Endothelial cell of umbilical vein (primary cell): ENCODE measurements at regions not wholly inside any gene's neighbourhood (a gene's known extent, or its start where the extent isn't known, plus 50 kb on each side); places are given as distances from the start of the nearest gene placed in this dataset.

Experiments used
- BruUV-seq: library from RNA; stranded (reverse); fragments of 400-500 nt; replicated peaks from 2 replicates; lab custom pipeline; 2021; lab: Mats Ljungman, UMichigan
- CTCF ChIA-PET: fragments of 300-600, 350-600 bp; sonication (Branson Sonifier 250); formaldehyde crosslinking; loops from one replicate; lab custom pipeline; 2021; ENCODE audit warnings: antibody characterized with exemption, inconsistent platforms; lab: Charles Lee
- POLR2A ChIA-PET: fragments of 300-600, 350-600 bp; sonication (Branson Sonifier 250); formaldehyde crosslinking; loops from one replicate; lab custom pipeline; 2021; ENCODE audit warnings: antibody characterized with exemption, inconsistent platforms; lab: Charles Lee
- DNase-seq: peaks from one replicate; pipeline ENCODE4 v3.0.0-alpha.2; 2011; ENCODE audit warnings: low read depth, low spot score
- FAIRE-seq: peaks from 2 replicates; lab custom pipeline; 2011; peaks lifted over from hg19 to GRCh38; lab: Jason Lieb, UNC
- H2AFZ ChIP-seq: 2 replicates; pipeline ENCODE4 v1.6.0; 2012; ENCODE audit warnings: low read depth, low read length, control low read depth, inconsistent platforms
- H3K27ac ChIP-seq: 2 replicates; pipeline ENCODE4 v1.5.1; 2011; ENCODE audit warnings: low read depth, mild to moderate bottlenecking, control low read depth, low read length, moderate library complexity; ENCODE audit not compliant: insufficient read depth
- H3K27me3 ChIP-seq, 2 experiments: 2 replicates each; pipeline versions ENCODE4 v1.6.0 to v1.6.1; 2011; ENCODE audit warnings: low read length in 2 of 2, mixed read lengths in 1 of 2; ENCODE audit not compliant: control insufficient read depth in 2 of 2, insufficient read depth in 2 of 2
- H3K36me3 ChIP-seq, 2 experiments: 2 replicates in 1 of 2; 3 replicates in 1 of 2; pipeline ENCODE4 v1.5.1; 2011; ENCODE audit warnings: low read length in 2 of 2, mild to moderate bottlenecking in 1 of 2, moderate library complexity in 1 of 2; ENCODE audit not compliant: control insufficient read depth in 2 of 2, insufficient read depth in 2 of 2; ENCODE audit errors: extremely low read depth in 1 of 2
- H3K4me1 ChIP-seq: 3 replicates; pipeline ENCODE4 v1.5.1; 2011; ENCODE audit warnings: mild to moderate bottlenecking, low read length; ENCODE audit not compliant: control insufficient read depth, insufficient read depth; ENCODE audit errors: extremely low read depth
- H3K4me2 ChIP-seq: 2 replicates; pipeline ENCODE4 v1.6.1; 2011; ENCODE audit warnings: low read length, control low read depth, mixed read lengths; ENCODE audit not compliant: insufficient read depth
- H3K4me3 ChIP-seq, 3 experiments: fragments of 200-600 bp in 1 of 3; sonication (generic), shearing (Covaris generic) in 1 of 3; replicated peaks in 1 of 3; 2 replicates each; pipeline ENCODE4 v1.5.1; 2011 to 2016; ENCODE audit warnings: control low read depth in 3 of 3, low read length in 3 of 3, mild to moderate bottlenecking in 2 of 3, inconsistent platforms in 1 of 3, low read depth in 1 of 3, moderate library complexity in 1 of 3; ENCODE audit not compliant: insufficient read depth in 1 of 3
- H3K79me2 ChIP-seq: 2 replicates; pipeline ENCODE4 v1.6.0; 2012; ENCODE audit warnings: low read length, inconsistent platforms; ENCODE audit not compliant: control insufficient read depth, insufficient read depth
- H3K9ac ChIP-seq: replicated peaks from 2 replicates; pipeline ENCODE3; 2011; ENCODE audit warnings: low read length, control low read depth; ENCODE audit not compliant: insufficient read depth; ENCODE audit errors: extremely low read depth
- H3K9me1 ChIP-seq: replicated peaks from 3 replicates; pipeline ENCODE4 v1.6.0; 2011; ENCODE audit warnings: mild to moderate bottlenecking, low read length; ENCODE audit not compliant: control insufficient read depth, insufficient read depth; ENCODE audit errors: extremely low read depth
- H3K9me3 ChIP-seq: replicated peaks from 2 replicates; pipeline ENCODE4 v1.5.1; 2012; ENCODE audit warnings: low read length, inconsistent platforms; ENCODE audit not compliant: control insufficient read depth, insufficient read depth
- H4K20me1 ChIP-seq: replicated peaks from 2 replicates; pipeline ENCODE3; 2011; ENCODE audit warnings: mild to moderate bottlenecking, low read length; ENCODE audit not compliant: control insufficient read depth, insufficient read depth; ENCODE audit errors: extremely low read depth
- EZH2 ChIP-seq: IDR thresholded peaks from 2 replicates; pipeline ENCODE4 v1.6.1; 2012; ENCODE audit warnings: borderline replicate concordance, low read depth, mild to moderate bottlenecking, moderate library complexity, low read length, inconsistent platforms; ENCODE audit not compliant: severe bottlenecking
- FOS ChIP-seq: IDR thresholded peaks from 2 replicates; pipeline ENCODE4 v1.6.1; 2011; ENCODE audit warnings: mild to moderate bottlenecking, low read length, moderate library complexity, borderline replicate concordance; ENCODE audit not compliant: insufficient read depth
- GATA2 ChIP-seq: IDR thresholded peaks from 2 replicates; pipeline ENCODE4 v1.7.0; 2011; ENCODE audit warnings: low read depth, mild to moderate bottlenecking, moderate library complexity, mixed read lengths, low read length; ENCODE audit not compliant: insufficient read length, insufficient read depth
- JUN ChIP-seq: IDR thresholded peaks from 2 replicates; pipeline ENCODE4 v1.6.1; 2011; ENCODE audit warnings: borderline replicate concordance, low read depth; ENCODE audit not compliant: insufficient read length, insufficient read depth
- MYC ChIP-seq: IDR thresholded peaks from one replicate; pipeline ENCODE4 v1.6.1; 2011; ENCODE audit warnings: mild to moderate bottlenecking, low read depth, low read length
- POLR2A ChIP-seq: IDR thresholded peaks from 2 replicates; pipeline ENCODE4 v1.6.1; 2012; ENCODE audit warnings: low read depth, mild to moderate bottlenecking, control low read depth, low read length
- POLR2AphosphoS5 ChIP-seq: IDR thresholded peaks from 2 replicates; pipeline ENCODE4 v1.6.1; 2012; ENCODE audit warnings: low read depth, mild to moderate bottlenecking, control low read depth, low read length, moderate library complexity; ENCODE audit not compliant: insufficient read depth
- dilution Hi-C: fragments of 300-500 bp; cut with MboI; formaldehyde crosslinking; loops from one replicate; pipeline ENCODE4 v1.15.0; 2019; ENCODE audit warnings: low sequenced_read_pairs; ENCODE audit not compliant: extremely low pct_ligation_motif_present
- intact Hi-C: fragments of 100-400 bp; cut with micrococcal nuclease; formaldehyde crosslinking; loops from one replicate; pipeline ENCODE4 v1.10.0; 2022
- TF ChIP-seq, protein P1 (sequence below), 2 donors: IDR thresholded peaks; 1 replicate in 1 of 2; 2 replicates in 1 of 2; pipeline ENCODE4 v1.5.1; 2011; ENCODE audit warnings: low read length in 2 of 2, mild to moderate bottlenecking in 2 of 2, moderate library complexity in 2 of 2, control low read depth in 1 of 2, inconsistent platforms in 1 of 2, low read depth in 1 of 2; ENCODE audit not compliant: insufficient read depth in 1 of 2; ENCODE audit errors: extremely low read depth in 1 of 2
- TF ChIP-seq, protein P2 (sequence below): IDR thresholded peaks from 2 replicates; pipeline ENCODE4 v1.6.1; 2011; ENCODE audit not compliant: insufficient read depth, insufficient read length

DNA sequence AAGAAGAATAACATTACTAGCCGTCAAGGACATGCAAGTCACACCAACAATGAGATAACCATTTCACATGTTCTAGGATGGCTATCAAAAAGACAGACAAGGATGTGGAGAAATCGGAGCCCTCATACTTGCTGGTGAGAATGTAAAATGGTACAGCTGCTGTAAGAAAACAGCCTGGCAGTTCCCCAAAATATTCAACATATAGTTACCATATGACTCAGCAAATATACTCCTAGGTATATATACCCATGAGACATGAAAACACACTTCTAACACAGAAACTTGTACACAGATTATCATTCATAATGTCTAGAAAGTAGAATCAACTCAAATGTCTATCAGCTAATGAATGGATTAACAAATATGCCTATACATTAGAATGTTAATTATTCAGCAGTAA, 105.4 kb upstream of the PCAT7 start:
- no peaks in the 10 kb centered on the region for H3K79me2 ChIP-seq
- H3K9ac ChIP-seq: no peak overlapping the region
- dilution Hi-C loops: no loop called here
- no peak overlapping the region for H3K27ac ChIP-seq
- no TSS peak for BruUV-seq
- no peak overlapping the region for H2AFZ ChIP-seq
- CTCF ChIA-PET: no interaction called here
- H3K4me3 ChIP-seq: no peak overlapping the region
- intact Hi-C loops: no loop called here
- no peaks in the 10 kb centered on the region for H4K20me1 ChIP-seq
- POLR2A ChIA-PET: no interaction called here
- no peaks in the 10 kb centered on the region for H3K27me3 ChIP-seq
- TF ChIP-seq EZH2 (no peak), GATA2 (no peak)
- TF ChIP-seq, protein P1, sequence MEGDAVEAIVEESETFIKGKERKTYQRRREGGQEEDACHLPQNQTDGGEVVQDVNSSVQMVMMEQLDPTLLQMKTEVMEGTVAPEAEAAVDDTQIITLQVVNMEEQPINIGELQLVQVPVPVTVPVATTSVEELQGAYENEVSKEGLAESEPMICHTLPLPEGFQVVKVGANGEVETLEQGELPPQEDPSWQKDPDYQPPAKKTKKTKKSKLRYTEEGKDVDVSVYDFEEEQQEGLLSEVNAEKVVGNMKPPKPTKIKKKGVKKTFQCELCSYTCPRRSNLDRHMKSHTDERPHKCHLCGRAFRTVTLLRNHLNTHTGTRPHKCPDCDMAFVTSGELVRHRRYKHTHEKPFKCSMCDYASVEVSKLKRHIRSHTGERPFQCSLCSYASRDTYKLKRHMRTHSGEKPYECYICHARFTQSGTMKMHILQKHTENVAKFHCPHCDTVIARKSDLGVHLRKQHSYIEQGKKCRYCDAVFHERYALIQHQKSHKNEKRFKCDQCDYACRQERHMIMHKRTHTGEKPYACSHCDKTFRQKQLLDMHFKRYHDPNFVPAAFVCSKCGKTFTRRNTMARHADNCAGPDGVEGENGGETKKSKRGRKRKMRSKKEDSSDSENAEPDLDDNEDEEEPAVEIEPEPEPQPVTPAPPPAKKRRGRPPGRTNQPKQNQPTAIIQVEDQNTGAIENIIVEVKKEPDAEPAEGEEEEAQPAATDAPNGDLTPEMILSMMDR (IDR thresholded peaks at IDR 0.05; ENCODE audit: extremely low read depth in 1 of 2, insufficient read depth in 1 of 2, low read depth in 1 of 2, low read length in 2 of 2): no peak
- no peaks in the 10 kb centered on the region for H3K9me3 ChIP-seq
- DNase-seq: no peak
- peaks cover 5 to 9% of the 10 kb centered on the region in 2 experiments for H3K36me3 ChIP-seq
- FAIRE-seq: no peak
- no peaks in the 10 kb centered on the region for H3K9me1 ChIP-seq
- no peak overlapping the region for H3K4me2 ChIP-seq
- no peaks in the 10 kb centered on the region for H3K4me1 ChIP-seq

DNA sequence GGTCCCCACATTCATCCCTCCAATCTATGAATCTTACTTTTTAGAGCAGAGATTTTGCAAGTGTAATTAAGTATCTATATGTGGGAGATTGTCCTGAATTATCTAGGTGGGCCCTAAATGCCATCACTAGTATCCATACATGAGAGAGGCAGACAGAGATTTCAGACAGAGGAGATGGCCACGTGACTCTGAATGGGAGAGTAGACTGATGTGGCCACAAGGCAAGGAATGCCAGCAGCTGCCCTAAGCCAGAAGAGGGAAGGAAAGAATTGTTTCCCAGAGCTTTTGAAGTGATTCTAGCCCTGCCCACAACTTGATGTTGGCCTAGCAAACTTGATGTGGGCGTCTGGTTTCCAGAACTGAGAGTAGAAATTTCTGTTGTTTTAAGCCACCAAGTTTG, 90.1 kb upstream of the PCAT7 start:
- H3K4me2 ChIP-seq: no peak overlapping the region
- H3K9me1 ChIP-seq: no peaks in the 10 kb centered on the region
- FAIRE-seq: no peak
- TF ChIP-seq JUN (no peak), POLR2A (no peak), GATA2 (no peak), EZH2 (no peak), FOS (no peak), POLR2AphosphoS5 (no peak), MYC (no peak)
- TF ChIP-seq, protein P1 (IDR thresholded peaks at IDR 0.05; ENCODE audit: extremely low read depth in 1 of 2, insufficient read depth in 1 of 2, low read depth in 1 of 2, low read length in 2 of 2): no peak
- TF ChIP-seq, protein P2, sequence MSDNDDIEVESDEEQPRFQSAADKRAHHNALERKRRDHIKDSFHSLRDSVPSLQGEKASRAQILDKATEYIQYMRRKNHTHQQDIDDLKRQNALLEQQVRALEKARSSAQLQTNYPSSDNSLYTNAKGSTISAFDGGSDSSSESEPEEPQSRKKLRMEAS: no peak
- no peaks in the 10 kb centered on the region for H3K4me1 ChIP-seq
- H3K4me3 ChIP-seq: no peak overlapping the region
- dilution Hi-C loops (no loop called here), intact Hi-C loops (no loop called here)
- no peak for DNase-seq
- H2AFZ ChIP-seq: no peak overlapping the region
- no TSS peak for BruUV-seq
- no peak overlapping the region for H3K9ac ChIP-seq
- no peaks in the 10 kb centered on the region for H4K20me1 ChIP-seq
- CTCF ChIA-PET: no interaction called here
- POLR2A ChIA-PET: no interaction called here
- H3K36me3 ChIP-seq: peaks cover 5 to 9% of the 10 kb centered on the region in 2 experiments
- H3K27me3 ChIP-seq: no peaks in the 10 kb centered on the region
- no peaks in the 10 kb centered on the region for H3K9me3 ChIP-seq
- H3K79me2 ChIP-seq: no peaks in the 10 kb centered on the region
- H3K27ac ChIP-seq: no peak overlapping the region
